ENCODE measurements at regions not wholly inside any gene's neighbourhood (a gene's known extent, or its start where the extent isn't known, plus 50 kb on each side); places are given as distances from the start of the nearest gene placed in this dataset.

- TF ChIP-seq ZNF592 (IDR thresholded peaks at IDR 0.05) (no peak), ZBED1 (IDR thresholded peaks at IDR 0.05; ENCODE audit: borderline replicate concordance) (no peak), ZNF274 (IDR thresholded peaks at IDR 0.05; ENCODE audit: insufficient read depth, insufficient read length) (no peak), CEBPB (IDR thresholded peaks at IDR 0.05; ENCODE audit: borderline replicate concordance in 1 of 2, low read depth in 2 of 2, low read length in 2 of 2) (no peak), SUPT20H (IDR thresholded peaks at IDR 0.05; ENCODE audit: borderline replicate concordance, control insufficient read depth, low read depth, low read length) (no peak), RELA (IDR thresholded peaks at IDR 0.05; ENCODE audit: borderline replicate concordance, partially characterized antibody) (no peak), MEF2A (IDR thresholded peaks at IDR 0.05; ENCODE audit: insufficient read depth, low read depth, low read length) (no peak), GABPA (IDR thresholded peaks at IDR 0.05; ENCODE audit: low read depth) (no peak), DPF2 (IDR thresholded peaks at IDR 0.05) (no peak), YBX1 (IDR thresholded peaks at IDR 0.05) (no peak)
- TF ChIP-seq, protein P1, sequence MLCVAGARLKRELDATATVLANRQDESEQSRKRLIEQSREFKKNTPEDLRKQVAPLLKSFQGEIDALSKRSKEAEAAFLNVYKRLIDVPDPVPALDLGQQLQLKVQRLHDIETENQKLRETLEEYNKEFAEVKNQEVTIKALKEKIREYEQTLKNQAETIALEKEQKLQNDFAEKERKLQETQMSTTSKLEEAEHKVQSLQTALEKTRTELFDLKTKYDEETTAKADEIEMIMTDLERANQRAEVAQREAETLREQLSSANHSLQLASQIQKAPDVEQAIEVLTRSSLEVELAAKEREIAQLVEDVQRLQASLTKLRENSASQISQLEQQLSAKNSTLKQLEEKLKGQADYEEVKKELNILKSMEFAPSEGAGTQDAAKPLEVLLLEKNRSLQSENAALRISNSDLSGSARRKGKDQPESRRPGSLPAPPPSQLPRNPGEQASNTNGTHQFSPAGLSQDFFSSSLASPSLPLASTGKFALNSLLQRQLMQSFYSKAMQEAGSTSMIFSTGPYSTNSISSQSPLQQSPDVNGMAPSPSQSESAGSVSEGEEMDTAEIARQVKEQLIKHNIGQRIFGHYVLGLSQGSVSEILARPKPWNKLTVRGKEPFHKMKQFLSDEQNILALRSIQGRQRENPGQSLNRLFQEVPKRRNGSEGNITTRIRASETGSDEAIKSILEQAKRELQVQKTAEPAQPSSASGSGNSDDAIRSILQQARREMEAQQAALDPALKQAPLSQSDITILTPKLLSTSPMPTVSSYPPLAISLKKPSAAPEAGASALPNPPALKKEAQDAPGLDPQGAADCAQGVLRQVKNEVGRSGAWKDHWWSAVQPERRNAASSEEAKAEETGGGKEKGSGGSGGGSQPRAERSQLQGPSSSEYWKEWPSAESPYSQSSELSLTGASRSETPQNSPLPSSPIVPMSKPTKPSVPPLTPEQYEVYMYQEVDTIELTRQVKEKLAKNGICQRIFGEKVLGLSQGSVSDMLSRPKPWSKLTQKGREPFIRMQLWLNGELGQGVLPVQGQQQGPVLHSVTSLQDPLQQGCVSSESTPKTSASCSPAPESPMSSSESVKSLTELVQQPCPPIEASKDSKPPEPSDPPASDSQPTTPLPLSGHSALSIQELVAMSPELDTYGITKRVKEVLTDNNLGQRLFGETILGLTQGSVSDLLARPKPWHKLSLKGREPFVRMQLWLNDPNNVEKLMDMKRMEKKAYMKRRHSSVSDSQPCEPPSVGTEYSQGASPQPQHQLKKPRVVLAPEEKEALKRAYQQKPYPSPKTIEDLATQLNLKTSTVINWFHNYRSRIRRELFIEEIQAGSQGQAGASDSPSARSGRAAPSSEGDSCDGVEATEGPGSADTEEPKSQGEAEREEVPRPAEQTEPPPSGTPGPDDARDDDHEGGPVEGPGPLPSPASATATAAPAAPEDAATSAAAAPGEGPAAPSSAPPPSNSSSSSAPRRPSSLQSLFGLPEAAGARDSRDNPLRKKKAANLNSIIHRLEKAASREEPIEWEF (IDR thresholded peaks at IDR 0.05; ENCODE audit: insufficient replicate concordance, low read depth, low read length) = no peak
Measured at GRCh38 chrX:129000018-129000417, 523.3 kb downstream of the SMARCA1 start (continued).
